Fibroblast of the conjunctiva (primary cell): ENCODE measurements at regions not wholly inside any gene's neighbourhood (a gene's known extent, or its start where the extent isn't known, plus 50 kb on each side); places are given as distances from the start of the nearest gene placed in this dataset.

Experiments
- DNase-seq: peaks from one replicate; pipeline ENCODE4 v3.0.0-alpha.2; 2010; ENCODE audit warnings: low read depth

DNA sequence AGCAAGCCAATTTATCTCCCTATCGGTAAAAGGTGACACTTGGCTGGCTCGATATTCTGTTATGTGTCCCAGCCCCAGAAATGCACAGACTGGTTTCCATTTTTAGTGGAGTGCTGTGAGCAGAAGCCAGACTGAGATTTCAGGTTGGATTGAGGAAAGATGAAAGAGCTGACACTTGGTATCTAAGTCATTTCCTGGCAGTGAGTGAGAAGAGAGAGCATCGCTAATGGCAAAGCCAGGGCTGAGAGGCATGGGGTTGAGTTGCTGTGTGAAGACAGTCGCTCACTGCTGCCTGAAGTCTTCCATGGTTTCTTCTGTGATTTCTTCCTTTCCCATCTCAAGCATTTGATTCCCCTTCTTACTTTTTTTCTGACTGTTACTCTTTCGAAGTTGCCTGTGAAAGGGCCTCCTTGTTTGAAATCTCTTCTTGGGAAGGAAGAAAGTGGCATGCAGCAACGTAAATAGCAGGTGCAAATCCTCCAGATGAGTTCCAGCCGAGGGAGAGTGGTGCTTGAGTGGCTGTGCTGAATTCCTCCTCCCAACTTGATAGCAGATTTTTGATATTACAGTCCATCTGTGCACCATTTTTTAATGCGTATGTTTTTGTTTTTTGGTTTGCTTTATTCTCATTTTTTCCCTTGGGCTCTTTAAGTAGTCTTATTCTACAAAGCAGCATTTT, 109.2 kb upstream of the LIMCH1 start:
- DNase-seq = no peak

- no peak for DNase-seq
Observed at GRCh38 chr4:41429280-41429669, 108.7 kb upstream of the LIMCH1 start.

DNA sequence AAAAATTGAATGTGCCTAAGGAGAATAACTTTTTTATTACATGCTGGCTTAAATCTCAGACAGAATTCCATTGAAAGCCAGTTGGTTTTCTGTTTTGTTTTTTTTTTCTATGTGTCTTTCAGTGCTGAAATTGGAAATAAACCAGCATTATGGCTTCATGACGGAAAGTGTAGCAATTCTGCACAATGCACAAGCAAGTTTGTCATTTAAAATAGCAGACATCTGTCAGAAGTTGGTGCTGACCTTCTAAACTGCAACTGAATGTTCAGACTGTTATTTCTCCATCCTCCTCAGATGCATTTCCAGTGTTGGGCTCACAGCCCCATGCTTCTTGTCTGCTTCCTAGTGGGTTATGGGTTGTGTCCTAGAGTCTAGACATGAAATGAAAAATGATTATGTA, 107.2 kb upstream of the LIMCH1 start:
- no peak for DNase-seq

- DNase-seq = no peak
Observed at GRCh38 chr4:41431276-41431675, 106.7 kb upstream of the LIMCH1 start.

DNA sequence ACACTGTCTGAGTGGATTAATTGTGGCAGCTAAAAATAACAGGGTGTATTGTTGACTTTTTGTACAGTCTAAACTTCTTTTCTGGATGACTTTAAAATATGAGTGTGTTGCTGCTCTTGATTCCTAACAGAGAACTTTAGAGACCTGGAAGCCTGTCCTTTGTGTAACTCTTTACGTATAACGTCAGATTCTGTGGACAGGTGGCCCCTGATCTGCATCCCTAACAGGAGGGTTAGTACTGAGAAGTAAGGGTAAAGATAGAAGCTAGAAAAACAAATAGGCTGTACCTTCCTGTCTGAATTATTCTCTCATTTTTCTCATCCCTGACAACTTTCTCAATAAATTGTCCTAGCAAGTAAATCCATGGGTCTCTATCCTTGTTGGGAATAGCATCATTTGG, 105.7 kb upstream of the LIMCH1 start:
- no peak for DNase-seq

GRCh38 chr4:41432881-41433280, 105.1 kb upstream of the LIMCH1 start:
- no peak for DNase-seq

DNA sequence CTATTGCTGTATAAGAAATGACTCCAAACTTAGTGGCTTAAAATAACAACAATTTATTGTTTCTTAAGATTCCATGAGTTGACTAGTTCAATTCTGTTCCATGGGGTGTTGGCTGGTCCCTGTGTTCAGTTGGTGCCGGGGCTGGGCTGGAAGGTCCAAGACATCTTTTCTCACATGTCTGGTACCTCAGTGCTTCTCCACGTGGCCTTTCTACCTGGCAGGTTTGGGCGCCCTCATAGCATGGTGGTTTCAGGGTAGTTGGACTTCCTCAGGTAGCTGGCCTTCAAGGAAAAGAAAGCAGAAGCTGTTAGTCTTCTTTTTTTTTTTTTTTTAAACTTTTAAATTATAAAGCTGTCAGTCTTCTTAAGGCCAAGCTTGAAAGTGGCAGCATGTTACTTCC, 104.6 kb upstream of the LIMCH1 start:
- DNase-seq = no peak

GRCh38 chr4:41435510-41435909, 102.4 kb upstream of the LIMCH1 start:
- no peak for DNase-seq

GRCh38 chr4:41436419-41436818, 101.5 kb upstream of the LIMCH1 start:
- no peak for DNase-seq

- no peak for DNase-seq
Observed at GRCh38 chr4:41437111-41437536, 100.8 kb upstream of the LIMCH1 start.

DNA sequence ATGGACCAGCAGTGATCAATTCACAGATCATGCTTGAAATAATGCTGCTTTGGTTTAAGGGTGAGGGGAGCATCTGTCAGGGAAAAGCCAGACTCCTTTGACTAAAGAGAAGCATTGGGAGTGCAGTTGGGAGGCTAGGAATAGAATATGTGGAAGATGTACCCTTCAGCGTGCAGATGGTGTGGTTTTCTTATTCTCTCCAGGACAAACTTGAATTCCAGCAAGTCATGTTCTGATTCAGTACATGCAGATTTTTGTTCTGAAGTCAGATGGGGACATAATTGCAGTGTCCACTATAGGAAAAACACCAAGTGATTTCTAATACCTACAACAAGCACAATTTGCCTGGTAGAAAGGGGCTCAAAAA, 99.0 kb upstream of the LIMCH1 start:
- no peak for DNase-seq

- no peak for DNase-seq
Observed at GRCh38 chr4:41442810-41443209, 95.1 kb upstream of the LIMCH1 start.

DNA sequence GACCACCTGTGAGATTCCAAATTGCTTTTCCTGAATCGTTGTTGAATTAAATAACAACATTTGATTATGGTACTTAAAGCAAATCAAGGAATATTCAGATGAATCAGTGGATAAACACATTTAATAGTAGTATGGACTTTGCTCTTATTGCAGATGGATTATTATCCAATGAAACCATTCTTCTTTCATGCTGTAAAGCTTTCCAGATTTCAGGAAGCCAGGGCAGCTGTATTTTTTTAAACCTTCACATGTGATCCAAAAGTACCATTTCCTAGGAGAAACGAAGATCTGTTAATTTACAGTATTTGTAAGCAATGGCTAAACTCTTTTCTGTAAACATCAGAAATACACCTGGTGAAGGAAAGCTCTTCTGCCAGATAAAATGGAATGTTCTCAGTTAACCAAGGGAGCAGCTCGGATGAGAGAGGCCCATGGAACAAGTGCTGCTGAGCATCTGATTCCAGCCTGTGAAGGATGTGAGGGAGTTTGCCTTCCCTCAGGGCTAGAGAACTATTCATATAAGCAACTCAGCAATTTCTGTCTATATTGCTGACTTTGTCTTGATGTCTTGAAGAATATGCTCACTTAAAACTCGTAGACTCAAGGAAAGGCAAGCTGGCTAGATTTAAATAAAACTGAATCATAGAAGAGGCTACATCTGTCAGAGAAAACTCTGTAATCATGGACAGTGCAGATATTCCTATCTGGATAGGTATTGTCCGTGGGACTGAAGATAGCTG, 94.4 kb upstream of the LIMCH1 start:
- DNase-seq = no peak

DNA sequence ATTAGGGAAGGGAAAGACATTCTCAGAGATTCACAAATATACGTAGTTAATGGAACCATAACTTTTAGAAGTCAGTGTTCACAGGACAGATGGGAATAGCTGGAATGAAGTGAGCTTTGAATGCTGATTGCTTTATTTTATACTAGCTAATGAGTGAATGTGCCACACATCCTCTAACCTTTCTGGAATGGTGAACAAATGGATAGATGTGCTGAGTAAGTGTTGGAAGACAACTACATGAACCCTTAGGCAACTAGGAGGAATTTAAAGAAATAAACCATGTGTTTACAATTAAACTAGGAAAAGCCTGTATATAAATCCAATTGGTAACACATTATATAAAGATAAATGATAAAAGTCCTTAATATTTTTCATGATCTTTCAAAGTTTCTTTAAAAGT, 91.6 kb upstream of the LIMCH1 start:
- DNase-seq = no peak

GRCh38 chr4:41446981-41447725, 90.8 kb upstream of the LIMCH1 start:
- DNase-seq = no peak

DNA sequence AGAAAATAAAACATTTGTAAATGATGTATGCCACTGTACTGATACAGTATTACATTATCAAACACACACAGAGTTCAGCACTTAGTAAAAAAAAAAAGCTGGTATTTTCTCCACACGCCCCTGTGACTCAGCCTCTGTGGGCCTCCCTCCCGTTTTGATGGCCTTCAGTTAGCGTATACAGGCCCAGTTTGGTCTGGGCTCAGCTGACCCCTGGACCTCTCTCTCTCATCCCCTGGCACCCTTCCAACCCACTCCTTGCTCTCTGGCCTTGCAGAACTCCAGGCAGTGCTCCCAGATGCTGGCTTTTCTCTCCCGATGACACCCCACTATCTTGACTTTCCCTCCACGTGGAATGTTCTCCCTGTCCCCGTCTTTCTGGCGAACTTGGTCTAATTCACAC, 89.0 kb upstream of the LIMCH1 start:
- DNase-seq = no peak

GRCh38 chr4:41451961-41452360, 86.0 kb upstream of the LIMCH1 start:
- no peak for DNase-seq

GRCh38 chr4:41452484-41453225, 85.3 kb upstream of the LIMCH1 start:
- no peak for DNase-seq

- no peak for DNase-seq
Observed at GRCh38 chr4:41454423-41454822, 83.5 kb upstream of the LIMCH1 start.

- no peak for DNase-seq
Observed at GRCh38 chr4:41455206-41455605, 82.8 kb upstream of the LIMCH1 start.

GRCh38 chr4:41456559-41457101, 81.3 kb upstream of the LIMCH1 start:
- DNase-seq = no peak

GRCh38 chr4:41458689-41459088, 79.3 kb upstream of the LIMCH1 start:
- no peak for DNase-seq
